GM21576 (cell line): ENCODE measurements at regions not wholly inside any gene's neighbourhood (a gene's known extent, or its start where the extent isn't known, plus 50 kb on each side); places are given as distances from the start of the nearest gene placed in this dataset.
"Not testable (repeated sequence)": the region's sequence is repeated elsewhere in the genome, so short reads cannot be mapped to it uniquely, and the experiment has no call there.

Experiments
- ATAC-seq: cut with Tn5 transposase; IDR thresholded peaks from one replicate; pipeline ENCODE4 v1.9.1; 2021; ENCODE audit warnings: mild to moderate bottlenecking, moderate library complexity; ENCODE audit not compliant: unreplicated experiment

- not testable (repeated sequence) for ATAC-seq
Measured at GRCh38 chr9:18066608-18067007, 407.3 kb upstream of the ADAMTSL1 start.

DNA sequence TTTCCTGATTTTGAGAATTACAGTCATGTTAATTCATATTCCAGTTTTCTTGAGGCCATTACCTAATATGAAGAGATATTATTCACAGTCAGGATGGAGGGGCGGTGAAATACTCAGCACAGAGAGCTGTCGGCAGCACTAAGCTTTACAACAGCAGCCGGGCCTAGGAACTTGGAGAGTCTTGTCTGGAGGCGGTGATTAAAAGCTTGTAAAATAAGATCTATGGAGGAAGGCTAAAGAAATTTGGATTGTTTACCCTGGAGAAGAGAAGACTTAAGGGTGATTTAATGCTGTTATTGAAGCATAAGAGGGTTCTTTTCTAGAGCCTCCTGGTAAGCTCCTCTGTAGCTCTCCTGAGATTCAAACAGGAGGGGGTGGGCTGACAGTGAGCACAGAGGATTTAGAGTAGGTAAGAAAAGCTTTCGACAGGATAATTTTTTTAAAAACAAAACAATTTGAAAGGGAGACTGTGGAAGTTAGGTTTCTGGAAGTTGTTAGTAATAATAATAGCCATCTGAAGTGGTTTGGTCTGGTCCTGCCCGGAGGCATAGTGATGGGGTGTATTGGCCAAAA, 406.3 kb upstream of the ADAMTSL1 start:
- no peak for ATAC-seq

- ATAC-seq, result no peak
Measured at GRCh38 chr9:18068900-18069299, 405.1 kb upstream of the ADAMTSL1 start.

DNA sequence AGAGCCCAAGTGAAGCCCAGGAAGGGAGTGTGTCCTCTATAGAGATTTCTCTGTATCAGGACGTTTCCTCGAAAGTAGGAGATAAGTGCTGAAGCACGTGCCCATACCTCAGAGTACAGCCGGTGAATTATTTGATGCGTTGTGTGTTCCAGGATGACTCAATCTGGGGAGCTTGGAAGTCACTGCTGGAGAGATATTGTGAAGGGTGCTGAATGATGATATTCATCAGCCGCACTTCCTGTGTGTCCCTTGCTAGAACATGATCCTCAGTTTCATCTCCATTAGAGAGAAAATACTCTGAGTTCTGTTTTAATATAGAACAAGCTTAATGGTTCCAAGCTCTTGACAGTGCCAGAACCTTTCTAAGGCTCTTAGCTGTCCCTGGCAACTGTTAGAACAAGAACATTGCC, 402.3 kb upstream of the ADAMTSL1 start:
- no peak for ATAC-seq

DNA sequence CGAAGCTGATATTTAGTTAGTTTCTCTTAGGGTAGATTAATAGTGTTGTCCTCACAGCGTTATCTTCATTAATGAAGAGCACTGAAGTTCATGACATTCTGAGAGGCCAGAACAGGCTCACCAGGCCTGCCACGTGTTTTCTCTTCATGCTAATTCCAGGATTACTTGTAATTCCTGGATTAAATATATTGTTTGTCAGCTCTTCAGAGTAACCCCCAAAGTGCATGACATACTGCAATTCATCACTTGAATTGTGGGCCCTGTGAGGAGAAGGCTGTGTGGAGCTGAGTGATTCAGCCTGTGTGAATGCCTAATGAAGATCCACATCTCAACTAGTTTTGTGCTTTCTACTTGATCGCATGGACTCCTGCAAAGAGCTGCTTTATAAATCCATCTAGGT, 401.0 kb upstream of the ADAMTSL1 start:
- no peak for ATAC-seq

GRCh38 chr9:18074041-18074440, 399.9 kb upstream of the ADAMTSL1 start:
- ATAC-seq, result no peak

DNA sequence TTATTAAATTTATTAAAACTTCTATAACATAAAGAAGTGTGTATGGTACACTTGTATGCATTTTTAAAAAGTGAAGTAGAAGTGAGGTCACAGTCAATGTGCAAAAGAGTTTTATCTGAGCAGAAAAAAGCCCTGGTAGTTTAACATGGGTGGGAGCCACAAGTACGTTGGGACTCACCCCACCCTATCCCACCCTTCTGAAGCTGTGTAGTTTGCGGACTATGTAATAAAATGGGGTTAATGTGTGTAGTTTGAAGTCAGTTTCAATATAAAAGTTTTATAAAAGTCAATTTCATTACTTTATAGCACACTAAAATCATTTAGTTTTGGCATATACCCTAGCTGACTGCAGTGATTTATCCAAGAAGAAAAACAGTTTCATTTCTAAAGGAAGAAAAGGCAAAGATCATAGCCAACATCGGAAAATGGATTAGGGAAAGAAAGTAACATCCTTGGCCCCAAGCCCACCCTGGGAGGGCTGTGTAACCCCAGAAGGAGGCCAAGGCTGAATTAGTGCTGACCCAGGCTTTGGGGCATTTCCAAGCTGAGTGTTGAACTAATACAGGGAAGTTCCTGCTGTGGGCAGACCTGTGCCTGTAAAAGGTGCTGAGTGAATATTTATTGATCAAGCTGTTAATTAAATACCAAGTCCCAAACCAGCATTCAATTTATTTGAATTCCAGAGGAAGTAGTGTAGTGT, 398.6 kb upstream of the ADAMTSL1 start:
- ATAC-seq, result no peak

DNA sequence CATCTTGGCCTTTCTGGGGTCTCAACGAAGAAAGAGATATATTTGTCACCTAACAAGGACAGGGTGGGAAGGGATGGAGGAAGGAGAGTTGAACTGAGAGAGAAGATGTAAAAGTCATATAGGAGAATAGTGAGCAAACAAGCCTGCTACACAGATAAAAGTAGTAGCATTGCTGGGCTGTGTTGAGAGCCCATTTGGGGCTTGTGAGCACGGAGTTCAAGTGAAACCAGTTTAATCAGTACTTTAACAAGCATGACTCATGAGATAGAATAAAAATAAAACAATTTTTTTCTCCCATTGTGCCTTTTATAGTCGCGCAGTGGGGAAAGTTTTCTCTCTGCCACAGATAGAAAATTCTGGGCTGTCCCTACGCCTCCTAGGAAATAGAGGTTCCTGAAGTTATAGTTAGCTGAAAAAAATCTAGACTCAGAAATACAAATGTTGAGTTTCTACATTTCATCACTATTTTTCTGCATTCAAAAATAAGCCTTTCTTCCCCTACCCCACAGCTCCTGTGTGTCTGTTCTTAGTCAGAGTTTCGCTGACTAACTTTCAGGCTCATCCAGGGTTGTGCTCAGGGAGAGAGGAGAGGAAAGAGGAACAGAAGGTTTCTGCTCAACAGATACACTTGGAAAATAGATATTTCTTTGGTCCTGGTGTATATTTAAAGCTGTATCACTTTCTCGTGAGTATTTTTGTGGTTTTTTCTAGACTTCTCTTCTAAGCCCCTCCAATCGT, 395.8 kb upstream of the ADAMTSL1 start:
- ATAC-seq, result no peak

- ATAC-seq, result no peak
Measured at GRCh38 chr9:18092138-18092537, 381.8 kb upstream of the ADAMTSL1 start.

DNA sequence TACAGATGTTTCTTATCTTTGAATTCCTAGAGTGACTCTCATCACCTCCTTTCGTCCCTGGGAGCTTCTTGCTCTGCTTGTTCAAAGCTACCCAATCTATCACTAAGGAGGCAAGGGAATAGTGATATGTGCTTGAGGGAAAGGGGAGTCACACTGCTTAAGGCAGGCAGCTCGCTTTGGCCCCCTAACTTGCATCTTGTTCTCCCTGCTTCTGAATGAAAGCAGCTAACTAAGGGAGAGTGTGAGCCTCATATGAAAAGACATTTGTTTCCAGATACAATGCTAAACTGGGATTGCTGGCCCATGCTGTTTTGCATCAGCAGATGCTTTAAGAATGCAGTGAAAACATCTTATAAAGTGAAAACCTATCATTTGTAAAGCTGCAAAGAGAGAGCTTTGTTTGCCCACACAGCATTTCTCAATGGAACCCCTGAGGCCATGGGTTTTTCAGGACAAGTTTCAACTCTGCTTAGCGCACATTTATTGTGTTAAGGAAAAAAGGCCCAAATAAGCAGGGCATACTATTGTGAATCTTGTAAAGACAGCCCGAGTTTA, 367.9 kb upstream of the ADAMTSL1 start:
- ATAC-seq, result no peak

GRCh38 chr9:18109675-18110074, 364.3 kb upstream of the ADAMTSL1 start:
- no peak for ATAC-seq

DNA sequence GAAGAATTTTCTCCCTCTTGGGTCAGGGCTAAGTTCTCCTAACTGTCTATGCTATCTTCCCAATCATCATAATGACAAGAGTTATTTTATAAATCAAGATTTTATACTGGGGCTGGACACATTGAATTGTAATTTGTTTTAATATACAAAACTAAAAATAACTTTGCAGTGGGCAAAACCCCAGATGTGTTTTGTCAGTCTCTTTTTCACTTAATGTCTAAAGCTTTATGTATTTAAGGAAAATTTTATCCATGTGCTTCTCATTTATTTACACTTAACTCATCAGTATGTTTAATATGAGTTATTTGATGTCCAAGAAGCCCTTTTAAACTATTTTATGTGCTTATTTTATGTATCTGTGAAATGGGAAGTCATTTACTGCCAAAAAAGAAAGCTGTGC, 362.8 kb upstream of the ADAMTSL1 start:
- no peak for ATAC-seq

DNA sequence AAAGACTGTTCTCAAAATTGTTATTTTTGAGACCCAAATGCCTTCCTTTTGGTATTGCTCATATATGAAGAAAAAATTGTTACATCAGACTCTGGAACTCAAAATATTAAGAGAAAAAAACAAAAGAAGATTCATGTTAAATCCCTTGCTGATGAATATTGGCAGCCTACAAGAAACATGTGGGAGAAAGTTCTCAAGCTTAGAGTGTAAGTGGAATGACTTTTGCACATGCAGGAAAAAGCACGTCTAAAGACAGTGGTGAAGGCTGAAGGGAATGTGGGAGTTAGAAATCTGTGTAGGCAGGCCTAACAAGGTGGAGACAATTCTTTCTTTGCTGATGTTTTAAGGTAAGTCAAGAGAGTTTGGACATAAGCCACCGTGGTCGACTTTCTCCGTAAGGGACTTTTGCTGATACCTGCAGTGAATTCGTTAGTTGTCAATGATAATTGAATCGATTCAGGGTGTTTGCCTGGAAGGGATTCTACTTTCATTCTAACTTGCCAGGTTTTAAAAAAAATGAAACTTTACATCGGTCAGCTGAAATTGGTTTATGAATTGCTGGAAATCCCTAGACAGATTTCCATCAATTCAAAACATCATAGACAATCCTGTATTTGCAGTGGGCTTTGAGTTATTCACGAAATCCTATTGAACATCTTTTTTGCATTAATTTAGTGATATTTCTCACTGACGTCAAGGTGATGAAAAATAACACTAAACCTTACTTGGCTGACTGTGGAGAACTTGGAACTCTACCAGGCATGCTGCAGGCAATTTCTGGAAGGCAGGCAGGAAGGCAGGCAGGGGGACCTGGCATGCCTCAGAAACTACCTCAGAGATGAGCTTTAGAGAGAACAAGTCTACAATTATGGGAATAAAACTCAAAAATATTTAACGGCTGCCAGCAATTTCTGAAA, 359.1 kb upstream of the ADAMTSL1 start:
- no peak for ATAC-seq

DNA sequence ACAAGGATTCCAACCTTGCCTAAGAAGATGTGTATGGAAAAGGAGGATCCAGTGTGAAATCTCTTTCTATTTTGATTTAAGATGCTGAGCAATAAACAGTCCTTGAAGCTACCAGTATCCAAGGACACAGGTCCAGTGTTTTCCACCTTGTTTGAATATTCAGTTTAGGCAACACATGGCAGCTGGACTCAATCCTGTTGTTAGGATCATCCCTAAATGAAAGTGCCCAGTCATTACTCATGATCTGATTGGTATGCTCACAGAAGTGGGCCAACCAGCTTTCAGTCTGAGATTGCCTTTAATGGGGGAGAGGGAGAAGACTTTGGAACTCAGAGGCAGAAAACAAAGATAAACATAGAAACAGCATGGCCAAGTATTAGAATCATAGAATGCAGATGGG, 355.7 kb upstream of the ADAMTSL1 start:
- no peak for ATAC-seq

DNA sequence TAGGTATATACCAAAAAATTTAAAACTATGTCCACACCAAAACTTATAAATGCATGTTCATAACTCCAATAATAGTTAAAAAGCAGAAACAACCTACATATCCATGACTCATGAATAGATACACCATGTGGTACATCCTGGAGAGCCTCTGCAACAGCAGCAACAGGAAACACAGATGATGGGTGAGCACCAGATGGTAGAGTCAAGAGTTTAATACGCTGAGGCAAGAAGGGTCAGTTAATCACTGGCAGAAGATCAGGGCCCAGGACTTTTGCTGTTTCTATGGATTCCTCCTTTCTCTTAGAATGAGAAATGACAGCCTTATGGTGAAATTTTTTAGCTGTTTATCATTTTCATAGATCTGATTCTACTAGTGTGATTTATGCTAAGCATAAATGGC, 351.8 kb upstream of the ADAMTSL1 start:
- ATAC-seq, result no peak

DNA sequence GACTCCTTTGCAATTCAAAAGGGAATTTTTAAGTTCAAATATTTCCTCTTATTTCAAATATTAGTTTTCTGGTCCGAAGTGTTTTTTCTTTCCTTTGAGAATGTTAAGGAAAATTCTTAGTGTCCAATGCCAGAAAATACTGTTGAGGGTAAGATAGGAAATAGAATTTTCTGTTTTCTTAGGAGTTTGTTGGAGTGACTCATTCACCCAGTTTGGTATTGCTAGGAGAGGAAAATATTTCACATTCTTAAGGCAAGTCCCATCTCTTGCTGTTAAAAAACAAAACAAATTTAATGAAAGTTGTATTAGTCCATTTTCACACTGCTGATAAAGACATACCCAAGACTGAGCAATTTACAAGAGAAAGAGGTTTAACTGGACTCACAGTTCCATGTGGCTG, 349.2 kb upstream of the ADAMTSL1 start:
- ATAC-seq, result no peak

GRCh38 chr9:18126831-18127498, 347.0 kb upstream of the ADAMTSL1 start:
- no peak for ATAC-seq

- ATAC-seq, result no peak
Measured at GRCh38 chr9:18127499-18127875, 346.5 kb upstream of the ADAMTSL1 start.

DNA sequence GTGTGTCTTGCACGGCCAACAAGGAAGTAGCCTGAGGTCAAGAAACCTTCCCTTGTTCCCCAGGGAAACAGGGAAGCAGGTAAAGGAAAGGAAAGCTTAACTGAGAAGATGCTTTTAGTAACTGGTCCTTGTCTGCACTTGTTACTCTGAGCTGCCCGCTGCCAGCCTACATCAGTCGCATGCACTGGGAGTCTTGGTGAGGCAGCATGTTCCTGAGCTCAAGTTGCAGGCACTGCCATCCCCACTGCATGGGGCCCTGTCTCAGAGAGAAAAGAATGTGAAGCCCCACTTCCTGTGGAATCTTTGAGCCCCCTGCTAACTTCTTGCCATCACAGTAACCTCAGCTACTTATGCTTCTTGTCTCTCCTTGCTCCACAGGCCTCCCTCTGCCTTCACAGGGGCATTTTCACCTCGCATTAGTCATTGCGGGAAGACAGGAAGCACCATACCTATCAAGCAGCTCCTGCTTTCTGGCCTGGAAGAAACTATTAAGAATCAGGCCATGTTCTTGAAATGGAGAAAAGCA, 344.1 kb upstream of the ADAMTSL1 start:
- no peak for ATAC-seq

DNA sequence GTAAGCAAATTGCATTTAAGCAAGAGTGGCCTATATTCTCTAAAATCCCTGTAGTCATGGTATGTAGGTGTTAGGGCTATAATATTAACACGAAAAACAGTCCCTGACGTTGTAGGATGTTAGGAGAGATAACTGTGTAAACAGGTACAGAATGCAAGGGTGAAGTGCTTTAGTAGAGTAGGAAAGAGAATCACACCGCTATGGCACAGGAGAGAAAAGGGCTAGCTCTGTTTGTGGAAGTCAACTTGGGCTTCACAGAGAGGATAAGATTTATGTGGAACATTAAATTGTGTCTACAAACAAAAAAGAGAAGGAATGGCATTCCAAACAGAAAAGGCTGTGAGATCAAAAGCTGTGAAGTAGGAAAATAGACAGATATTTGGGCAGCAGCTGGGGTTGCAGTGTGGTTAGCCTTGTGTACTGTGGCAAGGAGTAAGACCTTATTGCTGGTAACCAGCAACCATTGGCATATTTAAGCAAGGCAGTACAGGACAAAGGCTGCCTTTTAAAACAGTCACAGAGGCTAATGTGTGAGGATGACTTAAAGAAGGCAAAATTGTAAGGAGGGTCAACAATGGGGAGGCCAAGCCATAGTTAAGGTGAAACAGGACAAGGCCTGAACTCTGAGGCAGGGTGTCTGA, 337.5 kb upstream of the ADAMTSL1 start:
- no peak for ATAC-seq
